Adrenal gland (tissue), 9 donors: ENCODE measurements at regions not wholly inside any gene's neighbourhood (a gene's known extent, or its start where the extent isn't known, plus 50 kb on each side); places are given as distances from the start of the nearest gene placed in this dataset.

Experiments
- DNase-seq, 7 donors: peaks; one replicate each; pipeline ENCODE4 v3.0.0-alpha.2; 2019 to 2020
- H3K27ac ChIP-seq, 5 donors: fragments of 200-600 bp; sonication (generic) in 4 of 5; 1 replicate in 3 of 5; 2 replicates in 2 of 5; pipeline versions ENCODE4 v1.5.1 to v1.8.0; 2016 to 2020; ENCODE audit warnings: mild to moderate bottlenecking in 1 of 5
- H3K27me3 ChIP-seq: fragments of 200-600 bp; 2 replicates; pipeline ENCODE4 v1.8.0; 2021
- H3K36me3 ChIP-seq, 2 donors: fragments of 200-600 bp; replicated peaks in 1 of 2; 1 replicate in 1 of 2; 2 replicates in 1 of 2; pipeline versions ENCODE4 v1.5.1 to v1.8.0; 2018 to 2022
- H3K4me1 ChIP-seq, 2 donors: fragments of 200-600 bp; replicated peaks in 1 of 2; 1 replicate in 1 of 2; 2 replicates in 1 of 2; pipeline versions ENCODE4 v1.5.1 to v1.8.0; 2018 to 2021
- H3K4me3 ChIP-seq, 4 donors: fragments of 200-600 bp; sonication (generic) in 3 of 4; one replicate each; pipeline ENCODE4 v1.5.1; 2016 to 2018
- H3K9me3 ChIP-seq, 3 donors: fragments of 200-600 bp; sonication (generic) in 1 of 3; replicated peaks in 1 of 3; 1 replicate in 2 of 3; 2 replicates in 1 of 3; pipeline versions ENCODE4 v1.5.1 to v1.8.0; 2016 to 2021
- POLR2A ChIP-seq, 2 donors: fragments of 450-650 bp; IDR thresholded peaks; one replicate each; pipeline ENCODE4 v1.6.1; 2017; ENCODE audit warnings: antibody characterized with exemption in 2 of 2, mild to moderate bottlenecking in 2 of 2, moderate library complexity in 1 of 2
- WGBS, 4 donors: extraction: QIAGEN DNeasy Blood & Tissue Kit in 2 of 4; methylation state at CpG; one replicate each; pipeline versions ENCODE4 v1.1.5 to v1.1.7; 2013 to 2017; 5-methylcytosine and 5-hydroxymethylcytosine counted together
- intact Hi-C, 2 donors: fragments of 100-400 bp; cut with DNase I; formaldehyde crosslinking; loops; one replicate each; pipeline versions ENCODE4 v1.14.1 to v1.15.0; 2022 to 2023
- TF ChIP-seq, protein P1 (sequence below), 6 experiments: fragments of 450-650 bp in 4 of 6; fragments of 200-600 bp in 2 of 6; sonication (generic) in 1 of 6; IDR thresholded peaks; 1 replicate in 5 of 6; 2 replicates in 1 of 6; pipeline versions ENCODE4 v1.5.1 to v1.8.0; 2016 to 2021; ENCODE audit warnings: antibody characterized with exemption in 6 of 6, mild to moderate bottlenecking in 2 of 6, moderate library complexity in 1 of 6
- donor health status: healthy with polysubstance abuse.
- donor health status: Bipolar disorder and iron deficiency.
- donor health status: DM: yes; HTN: yes; CAD: no.
- donor health status: DM: no; HTN: no; CAD: no.
- donor health status: DM: no; HTN: no; CAD: no.

GRCh38 chr3:64293121-64293520 is 67.9 kb upstream of the PRICKLE2 start:
- Histone ChIP-seq H3K36me3 (no peaks in the 10 kb centered on the region), H3K4me3 (no peak overlapping the region), H3K27me3 (no peaks in the 10 kb centered on the region), H3K4me1 (no peaks in the 10 kb centered on the region), H3K9me3 (no peaks in the 10 kb centered on the region), H3K27ac (no peak overlapping the region)
- no peak for DNase-seq
- intact Hi-C loops, result no loop called here
- 93 to 98% (median 97%) methylated on average over 9 of the region's 9 CpGs for WGBS, 4 donors
- TF ChIP-seq, protein P1, sequence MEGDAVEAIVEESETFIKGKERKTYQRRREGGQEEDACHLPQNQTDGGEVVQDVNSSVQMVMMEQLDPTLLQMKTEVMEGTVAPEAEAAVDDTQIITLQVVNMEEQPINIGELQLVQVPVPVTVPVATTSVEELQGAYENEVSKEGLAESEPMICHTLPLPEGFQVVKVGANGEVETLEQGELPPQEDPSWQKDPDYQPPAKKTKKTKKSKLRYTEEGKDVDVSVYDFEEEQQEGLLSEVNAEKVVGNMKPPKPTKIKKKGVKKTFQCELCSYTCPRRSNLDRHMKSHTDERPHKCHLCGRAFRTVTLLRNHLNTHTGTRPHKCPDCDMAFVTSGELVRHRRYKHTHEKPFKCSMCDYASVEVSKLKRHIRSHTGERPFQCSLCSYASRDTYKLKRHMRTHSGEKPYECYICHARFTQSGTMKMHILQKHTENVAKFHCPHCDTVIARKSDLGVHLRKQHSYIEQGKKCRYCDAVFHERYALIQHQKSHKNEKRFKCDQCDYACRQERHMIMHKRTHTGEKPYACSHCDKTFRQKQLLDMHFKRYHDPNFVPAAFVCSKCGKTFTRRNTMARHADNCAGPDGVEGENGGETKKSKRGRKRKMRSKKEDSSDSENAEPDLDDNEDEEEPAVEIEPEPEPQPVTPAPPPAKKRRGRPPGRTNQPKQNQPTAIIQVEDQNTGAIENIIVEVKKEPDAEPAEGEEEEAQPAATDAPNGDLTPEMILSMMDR (IDR thresholded peaks at IDR 0.05), result no peak
- no peak for TF ChIP-seq POLR2A (IDR thresholded peaks at IDR 0.05)

DNA sequence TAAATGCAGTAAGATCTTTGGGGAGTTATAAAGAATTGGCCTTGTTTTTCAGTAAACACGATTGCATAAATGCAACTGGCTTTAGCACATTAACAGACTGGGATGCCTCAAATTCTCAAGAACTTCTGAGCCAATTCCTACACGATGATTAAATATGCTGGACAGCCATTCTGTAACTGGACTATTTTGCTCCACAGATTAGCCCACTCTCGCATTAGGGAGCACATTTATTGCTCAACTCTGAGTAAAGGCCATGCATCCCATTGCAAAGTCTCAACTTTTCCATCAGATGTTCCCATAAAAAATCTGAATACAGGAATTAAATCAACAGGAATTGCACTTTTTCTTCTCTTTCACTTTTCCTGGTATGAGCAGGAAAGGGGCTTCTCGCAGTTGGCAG is 66.7 kb upstream of the PRICKLE2 start:
- intact Hi-C loops, result no loop called here
- DNase-seq, result no peak

DNA sequence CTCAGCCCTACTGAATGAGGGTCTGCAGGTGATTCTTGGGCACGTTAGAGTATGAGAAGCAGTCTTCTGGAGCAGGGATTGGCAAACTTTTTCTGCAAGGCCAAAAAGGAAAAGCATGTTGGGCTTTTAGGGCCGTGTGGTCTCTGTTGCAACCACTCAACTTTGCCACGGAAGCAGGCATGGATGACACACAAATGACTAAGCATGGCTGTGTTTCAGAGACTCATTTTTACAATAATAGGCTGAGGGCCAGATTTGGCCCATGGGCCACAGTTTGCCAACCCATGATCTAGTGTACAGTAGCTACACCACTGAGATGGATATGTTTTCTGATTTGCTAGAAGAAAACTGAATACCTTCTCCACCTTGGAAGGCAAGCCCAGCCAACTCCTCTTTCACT is 66.1 kb upstream of the PRICKLE2 start:
- H3K36me3 ChIP-seq, result no peaks in the 10 kb centered on the region
- no peaks in the 10 kb centered on the region for H3K27me3 ChIP-seq
- 25 to 38% (median 37%) methylated on average over 2 to 3 of the region's 3 CpGs for WGBS, 4 donors
- peak overlapping the region in 1 of 5 donors; percentile 74 for H3K27ac ChIP-seq
- peak; percentile 32 to 69 (median 64) for DNase-seq
- H3K9me3 ChIP-seq, result no peaks in the 10 kb centered on the region
- intact Hi-C loops, result no loop called here
- no peak overlapping the region for H3K4me3 ChIP-seq
- H3K4me1 ChIP-seq, result no peaks in the 10 kb centered on the region
- TF ChIP-seq, protein P1 (IDR thresholded peaks at IDR 0.05), result no peak
- no peak for TF ChIP-seq POLR2A (IDR thresholded peaks at IDR 0.05)

More for the DNA sequence above, 66.7 kb upstream of the PRICKLE2 start:
- Histone ChIP-seq H3K36me3 (no peaks in the 10 kb centered on the region), H3K9me3 (no peaks in the 10 kb centered on the region), H3K4me1 (no peaks in the 10 kb centered on the region), H3K27me3 (no peaks in the 10 kb centered on the region), H3K4me3 (no peak overlapping the region), H3K27ac (peak overlapping the region in 1 of 5 donors; percentile 31)
- TF ChIP-seq POLR2A (IDR thresholded peaks at IDR 0.05), result no peak
- TF ChIP-seq, protein P1 (IDR thresholded peaks at IDR 0.05), result no peak
- WGBS, 4 donors, result 83 to 87% (median 85%) methylated on average over 4 of the region's 4 CpGs

DNA sequence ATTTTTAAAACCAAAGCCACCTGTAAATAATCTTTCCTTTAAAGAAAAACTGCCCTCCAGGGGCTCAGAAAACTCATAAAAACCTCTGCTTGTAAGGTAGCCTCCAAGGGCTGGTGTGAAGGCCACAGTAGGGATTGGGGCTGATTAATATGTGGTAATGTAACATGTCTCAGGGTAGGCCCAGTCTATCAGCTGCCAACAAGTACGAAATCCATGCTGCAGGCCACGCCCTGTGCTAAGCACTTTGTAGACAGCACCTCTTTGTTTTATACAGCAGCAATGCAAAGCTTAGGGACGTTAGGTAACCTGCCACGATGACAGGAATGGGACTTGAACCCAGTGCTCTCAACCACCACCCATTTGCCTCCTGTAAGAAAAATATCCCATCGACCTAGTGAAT is 65.6 kb upstream of the PRICKLE2 start:
- H3K4me3 ChIP-seq, result no peak overlapping the region
- TF ChIP-seq POLR2A (IDR thresholded peaks at IDR 0.05), result no peak
- TF ChIP-seq, protein P1 (IDR thresholded peaks at IDR 0.05), result no peak
- H3K9me3 ChIP-seq, result no peaks in the 10 kb centered on the region
- H3K27me3 ChIP-seq, result no peaks in the 10 kb centered on the region
- DNase-seq, result no peak
- H3K27ac ChIP-seq, result peak overlapping the region in 1 of 5 donors; percentile 74
- no peaks in the 10 kb centered on the region for H3K36me3 ChIP-seq
- 80 to 89% (median 85%) methylated on average over 5 of the region's 5 CpGs for WGBS, 4 donors
- intact Hi-C loops, result no loop called here
- H3K4me1 ChIP-seq, result no peaks in the 10 kb centered on the region
